Raji (cell line): ENCODE measurements at regions not wholly inside any gene's neighbourhood (a gene's known extent, or its start where the extent isn't known, plus 50 kb on each side); places are given as distances from the start of the nearest gene placed in this dataset.

ENCODE experiments used
- POLR2A ChIP-seq: IDR thresholded peaks from 2 replicates; pipeline ENCODE4 v1.6.1; 2011; ENCODE audit warnings: low read depth, low read length, control low read depth; ENCODE audit not compliant: insufficient read depth

GRCh38 chr22:47987885-47988515, 1225.5 kb downstream of the TBC1D22A start:
- TF ChIP-seq POLR2A, result no peak

DNA sequence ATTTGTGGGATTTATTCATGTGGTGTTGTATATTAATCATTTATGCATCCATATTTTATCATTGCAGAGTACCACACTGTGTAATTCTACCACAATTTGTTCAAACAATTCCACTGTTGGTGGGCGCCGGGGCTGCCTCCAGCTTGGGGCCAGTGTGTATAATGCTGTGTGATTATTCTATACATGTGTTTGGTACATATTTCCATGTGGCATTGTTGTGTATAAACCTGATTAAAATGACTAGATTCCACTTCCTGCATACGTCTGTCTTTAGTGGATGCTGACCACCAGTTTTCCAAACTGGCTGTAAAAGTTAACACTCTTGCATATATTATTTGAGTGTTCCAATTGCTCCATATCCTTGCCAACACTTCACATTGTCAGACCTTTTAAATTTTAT, 1213.8 kb downstream of the TBC1D22A start:
- TF ChIP-seq POLR2A, result no peak

DNA sequence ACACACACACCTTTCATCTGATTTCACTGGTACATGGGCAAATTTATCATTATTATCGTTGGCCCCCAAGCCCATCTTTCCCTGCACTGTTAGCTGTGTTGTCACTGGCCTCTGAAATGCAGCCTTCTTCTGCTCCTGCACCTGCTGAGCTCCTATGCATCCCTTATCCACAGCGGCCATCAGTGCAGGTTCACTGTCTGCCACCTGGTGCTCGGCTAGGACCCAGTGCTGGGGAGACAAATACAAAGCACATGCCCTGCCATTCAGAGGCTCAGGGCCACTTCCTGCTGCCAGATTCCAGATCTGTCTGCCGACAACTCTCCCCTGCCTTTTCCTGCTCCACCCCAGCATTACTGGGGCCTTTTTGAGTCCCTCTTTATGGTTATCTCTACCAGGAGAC, 1205.4 kb downstream of the TBC1D22A start:
- no peak for TF ChIP-seq POLR2A

- no peak for TF ChIP-seq POLR2A
Measured at GRCh38 chr22:47966316-47966715, 1203.9 kb downstream of the TBC1D22A start.

DNA sequence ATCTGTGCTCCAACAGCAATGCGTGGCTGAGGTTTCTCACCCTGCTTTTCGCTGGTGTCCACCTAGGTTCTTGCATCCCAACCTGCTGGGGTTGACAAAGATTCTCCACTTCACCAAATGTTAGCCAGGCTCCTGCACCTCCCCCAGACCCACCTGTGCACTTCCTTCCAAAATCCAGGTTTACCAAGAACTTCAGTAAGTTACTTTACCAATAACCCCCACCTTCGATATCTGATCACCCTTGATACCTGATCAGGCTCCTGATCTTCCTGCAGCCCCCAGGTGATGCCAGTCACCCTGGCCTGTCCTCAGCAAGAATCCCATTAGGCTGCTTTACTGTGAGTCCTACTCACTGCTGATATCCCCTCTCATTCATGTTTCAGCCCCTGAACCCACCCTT, 1203.4 kb downstream of the TBC1D22A start:
- TF ChIP-seq POLR2A, result no peak

DNA sequence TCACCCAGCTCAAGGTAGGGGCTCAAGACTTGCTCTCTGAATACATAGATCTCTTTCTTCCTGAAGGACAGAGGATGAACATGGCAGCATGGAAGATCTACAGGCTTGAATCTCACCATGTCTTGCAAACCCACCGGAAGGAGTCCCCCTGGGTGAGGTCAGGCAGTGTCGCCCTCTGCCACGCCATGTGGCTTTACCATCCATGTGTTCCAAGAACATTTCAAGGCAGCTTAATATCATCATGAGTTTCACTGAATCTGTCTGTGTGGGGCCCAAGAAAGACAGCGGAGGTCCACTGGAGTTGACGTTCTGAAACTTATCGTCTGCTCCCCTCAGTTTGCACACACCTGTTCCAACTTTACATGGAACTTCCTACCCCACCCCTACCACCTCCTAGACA, 1202.6 kb downstream of the TBC1D22A start:
- no peak for TF ChIP-seq POLR2A

DNA sequence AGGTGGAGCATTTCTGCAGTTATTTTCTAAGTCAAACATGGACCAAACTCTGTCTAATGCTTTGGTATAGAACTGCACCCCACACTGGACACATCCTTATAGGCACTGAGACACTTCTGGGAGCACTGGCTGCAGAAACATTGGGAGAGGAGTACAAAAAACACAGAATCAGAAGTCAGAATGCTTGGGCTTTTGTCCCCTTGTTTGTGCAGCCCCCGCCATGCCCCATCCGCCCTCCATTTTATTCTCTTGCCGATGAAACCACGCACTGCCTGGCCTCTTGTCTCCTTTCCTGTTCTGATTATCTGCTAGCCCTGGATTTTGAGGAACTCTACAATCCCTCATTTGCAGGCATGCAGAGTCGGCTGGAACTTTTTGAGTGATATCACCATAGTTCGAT, 1201.2 kb downstream of the TBC1D22A start:
- TF ChIP-seq POLR2A, result no peak

- TF ChIP-seq POLR2A, result no peak
Measured at GRCh38 chr22:47957649-47958048, 1195.2 kb downstream of the TBC1D22A start.

DNA sequence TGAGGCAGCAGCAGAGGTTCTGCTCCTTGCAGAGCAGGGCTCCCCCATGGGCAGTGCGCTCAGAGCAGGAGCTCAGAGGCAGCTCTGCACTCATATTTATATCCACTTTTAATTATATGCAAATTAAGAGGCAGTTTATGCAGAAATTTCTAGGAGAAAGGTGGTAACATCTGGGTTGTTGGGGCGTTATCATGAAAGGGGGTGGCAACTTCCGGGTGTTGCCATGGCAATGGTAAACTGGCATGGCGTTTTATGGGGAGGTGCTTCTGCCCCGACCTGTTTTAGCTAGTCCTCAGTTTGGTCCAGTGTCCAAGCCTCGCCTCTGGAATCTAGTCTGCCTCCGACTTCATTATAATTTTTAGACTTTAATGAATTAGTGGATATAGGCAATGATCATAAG, 1191.7 kb downstream of the TBC1D22A start:
- TF ChIP-seq POLR2A, result no peak

- TF ChIP-seq POLR2A, result no peak
Measured at GRCh38 chr22:47944941-47945340, 1182.5 kb downstream of the TBC1D22A start.

- TF ChIP-seq POLR2A, result no peak
Measured at GRCh38 chr22:47943729-47944700, 1181.6 kb downstream of the TBC1D22A start.

- no peak for TF ChIP-seq POLR2A
Measured at GRCh38 chr22:47940211-47940610, 1177.8 kb downstream of the TBC1D22A start.

DNA sequence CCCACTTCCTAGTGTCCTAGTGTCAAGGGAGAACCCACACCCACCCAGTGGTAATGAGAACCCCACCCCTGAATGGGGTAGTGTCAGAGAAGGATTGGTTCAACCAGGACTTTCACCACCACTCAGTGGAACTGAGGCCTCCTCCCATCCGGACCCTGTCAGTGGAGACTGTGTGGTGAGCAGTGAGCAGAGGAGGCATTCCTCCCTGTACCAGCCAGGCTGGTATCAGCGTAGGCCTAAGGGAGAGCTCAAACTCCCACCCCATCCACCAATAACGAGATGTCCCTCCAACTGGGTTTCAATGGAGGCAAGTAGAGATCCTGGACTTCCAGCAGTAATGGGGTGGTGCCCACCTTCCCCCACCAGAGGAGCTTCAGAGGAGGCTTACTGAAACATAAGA, 1171.4 kb downstream of the TBC1D22A start:
- no peak for TF ChIP-seq POLR2A

- TF ChIP-seq POLR2A, result no peak
Measured at GRCh38 chr22:47933226-47933625, 1170.8 kb downstream of the TBC1D22A start.

- TF ChIP-seq POLR2A, result no peak
Measured at GRCh38 chr22:47929646-47930185, 1167.3 kb downstream of the TBC1D22A start.

- no peak for TF ChIP-seq POLR2A
Measured at GRCh38 chr22:47929073-47929472, 1166.6 kb downstream of the TBC1D22A start.
